ENCODE measurements at regions not wholly inside any gene's neighbourhood (a gene's known extent, or its start where the extent isn't known, plus 50 kb on each side); places are given as distances from the start of the nearest gene placed in this dataset.

DNA sequence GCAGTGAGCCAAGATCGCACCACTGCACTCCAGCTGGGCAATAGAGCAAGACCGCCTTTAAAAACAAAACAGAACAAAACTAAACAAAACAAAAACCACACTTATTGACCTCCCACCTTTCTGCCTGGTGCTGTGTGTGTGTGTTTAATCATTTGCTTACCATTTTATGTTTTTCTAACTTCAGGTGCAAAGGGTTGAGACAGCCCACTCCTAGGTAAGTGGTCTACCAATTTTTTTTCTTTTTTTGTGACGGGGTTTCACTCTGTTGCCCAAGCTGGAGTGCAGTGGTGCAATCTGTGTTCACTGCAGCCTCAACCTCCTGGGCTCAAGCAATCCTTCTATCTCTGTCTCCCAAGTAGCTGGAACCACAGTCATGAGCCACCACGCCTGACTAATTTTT, 65.8 kb downstream of the SALL1 start:
- 83% methylated on average over 2 of the region's 4 CpGs for WGBS (ENCODE audit: insufficient coverage)
- Mint-ChIP-seq H3K27me3 (ENCODE audit: low read depth in 2 of 2) (peaks cover 6 to 7% of the 10 kb centered on the region in 2 donors), H3K4me1 (no peaks in the 10 kb centered on the region), H3K4me3 (no peak overlapping the region), H3K36me3 (no peaks in the 10 kb centered on the region), H3K9me3 (peaks cover 0 to 2% of the 10 kb centered on the region in 2 donors), H3K27ac (no peak overlapping the region)
- no peaks in the 10 kb centered on the region for H3K4me1 ChIP-seq (ENCODE audit: control insufficient read depth, insufficient read depth, low read length)
- TF ChIP-seq, protein P1, sequence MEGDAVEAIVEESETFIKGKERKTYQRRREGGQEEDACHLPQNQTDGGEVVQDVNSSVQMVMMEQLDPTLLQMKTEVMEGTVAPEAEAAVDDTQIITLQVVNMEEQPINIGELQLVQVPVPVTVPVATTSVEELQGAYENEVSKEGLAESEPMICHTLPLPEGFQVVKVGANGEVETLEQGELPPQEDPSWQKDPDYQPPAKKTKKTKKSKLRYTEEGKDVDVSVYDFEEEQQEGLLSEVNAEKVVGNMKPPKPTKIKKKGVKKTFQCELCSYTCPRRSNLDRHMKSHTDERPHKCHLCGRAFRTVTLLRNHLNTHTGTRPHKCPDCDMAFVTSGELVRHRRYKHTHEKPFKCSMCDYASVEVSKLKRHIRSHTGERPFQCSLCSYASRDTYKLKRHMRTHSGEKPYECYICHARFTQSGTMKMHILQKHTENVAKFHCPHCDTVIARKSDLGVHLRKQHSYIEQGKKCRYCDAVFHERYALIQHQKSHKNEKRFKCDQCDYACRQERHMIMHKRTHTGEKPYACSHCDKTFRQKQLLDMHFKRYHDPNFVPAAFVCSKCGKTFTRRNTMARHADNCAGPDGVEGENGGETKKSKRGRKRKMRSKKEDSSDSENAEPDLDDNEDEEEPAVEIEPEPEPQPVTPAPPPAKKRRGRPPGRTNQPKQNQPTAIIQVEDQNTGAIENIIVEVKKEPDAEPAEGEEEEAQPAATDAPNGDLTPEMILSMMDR (IDR thresholded peaks at IDR 0.05) = no peak
- intact Hi-C loops (cut with micrococcal nuclease) = no loop called here
- H3K27me3 ChIP-seq (ENCODE audit: control insufficient read depth, insufficient read depth, low read length) = no peaks in the 10 kb centered on the region
- no peaks in the 10 kb centered on the region for H3K9me3 ChIP-seq (ENCODE audit: control insufficient read depth, insufficient read depth, low read length)
- no peak overlapping the region for H3K27ac ChIP-seq (ENCODE audit: low read length)
- no peak overlapping the region for H3K4me3 ChIP-seq (ENCODE audit: low read length)
- DNase-seq = no peak
- no peaks in the 10 kb centered on the region for H3K36me3 ChIP-seq (ENCODE audit: control insufficient read depth, insufficient read depth, low read length)
- no peak for ATAC-seq

DNA sequence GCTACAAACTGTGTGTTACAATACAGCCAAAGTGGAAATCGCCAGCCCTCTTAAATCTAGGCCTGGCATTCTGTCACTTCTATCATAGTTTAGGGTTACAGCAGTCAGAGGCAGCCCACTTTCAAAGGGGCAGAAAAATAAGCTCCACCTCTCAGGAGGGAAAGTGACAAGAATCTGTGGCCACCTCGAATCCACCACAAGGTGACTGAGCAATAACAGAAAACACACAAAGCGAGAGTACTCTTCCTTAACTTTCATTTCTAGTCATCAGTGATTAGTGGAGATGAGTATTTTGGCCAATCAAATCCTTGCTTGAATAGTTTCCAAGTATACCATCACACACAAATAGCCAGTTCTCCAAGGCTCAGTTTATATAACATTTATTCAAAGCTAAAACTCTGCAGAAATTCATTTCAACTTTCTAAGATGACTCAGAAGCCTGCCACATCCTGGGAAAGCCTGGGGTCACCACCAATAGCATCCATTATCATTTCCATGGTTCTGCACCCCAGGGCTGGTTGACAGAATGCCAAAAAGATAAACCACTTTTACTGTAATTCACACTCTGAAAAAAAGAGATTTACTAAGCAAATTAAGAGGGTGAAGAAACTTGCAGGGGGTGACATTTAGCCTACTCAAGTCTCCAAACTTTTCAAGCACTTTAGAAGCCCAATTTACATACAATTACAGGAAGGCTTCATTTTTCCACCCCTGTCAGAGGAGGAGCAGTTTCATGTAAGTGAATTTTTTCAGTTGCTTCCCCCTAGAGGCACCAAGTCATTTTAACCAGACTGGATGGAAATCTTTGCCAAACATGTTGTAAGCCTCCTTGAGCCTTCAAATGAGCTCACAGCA, 66.8 kb downstream of the SALL1 start:
- TF ChIP-seq, protein P1 (IDR thresholded peaks at IDR 0.05) = no peak
- DNase-seq (no peak), ATAC-seq (no peak)
- no peaks in the 10 kb centered on the region for H3K4me1 Mint-ChIP-seq
- Histone ChIP-seq H3K27ac (ENCODE audit: low read length) (no peak overlapping the region), H3K36me3 (ENCODE audit: control insufficient read depth, insufficient read depth, low read length) (no peaks in the 10 kb centered on the region), H3K4me1 (ENCODE audit: control insufficient read depth, insufficient read depth, low read length) (no peaks in the 10 kb centered on the region), H3K9me3 (ENCODE audit: control insufficient read depth, insufficient read depth, low read length) (no peaks in the 10 kb centered on the region), H3K27me3 (ENCODE audit: control insufficient read depth, insufficient read depth, low read length) (no peaks in the 10 kb centered on the region), H3K4me3 (ENCODE audit: low read length) (no peak overlapping the region)
- H3K27me3 Mint-ChIP-seq (ENCODE audit: low read depth in 2 of 2) = peaks cover 6 to 7% of the 10 kb centered on the region in 2 donors
- H3K4me3 Mint-ChIP-seq = no peak overlapping the region
- H3K27ac Mint-ChIP-seq = no peak overlapping the region
- no peaks in the 10 kb centered on the region for H3K36me3 Mint-ChIP-seq
- H3K9me3 Mint-ChIP-seq = peaks cover 0 to 2% of the 10 kb centered on the region in 2 donors
- WGBS (ENCODE audit: insufficient coverage) = 79% methylated on average over 2 of the region's 3 CpGs
- intact Hi-C loops (cut with micrococcal nuclease) = no loop called here

- intact Hi-C loops (cut with micrococcal nuclease) = no loop called here
- Mint-ChIP-seq H3K9me3 (no peaks in the 10 kb centered on the region), H3K4me1 (no peaks in the 10 kb centered on the region), H3K27ac (no peak overlapping the region), H3K4me3 (no peak overlapping the region), H3K27me3 (ENCODE audit: low read depth in 2 of 2) (peaks cover 3 to 8% of the 10 kb centered on the region in 2 donors), H3K36me3 (no peaks in the 10 kb centered on the region)
- Histone ChIP-seq H3K4me3 (ENCODE audit: low read length) (no peak overlapping the region), H3K4me1 (ENCODE audit: control insufficient read depth, insufficient read depth, low read length) (no peaks in the 10 kb centered on the region), H3K27me3 (ENCODE audit: control insufficient read depth, insufficient read depth, low read length) (no peaks in the 10 kb centered on the region), H3K27ac (ENCODE audit: low read length) (no peak overlapping the region), H3K36me3 (ENCODE audit: control insufficient read depth, insufficient read depth, low read length) (no peaks in the 10 kb centered on the region), H3K9me3 (ENCODE audit: control insufficient read depth, insufficient read depth, low read length) (no peaks in the 10 kb centered on the region)
- TF ChIP-seq, protein P1 (IDR thresholded peaks at IDR 0.05) = no peak
- ATAC-seq = no peak
- 58% methylated on average over 3 of the region's 4 CpGs for WGBS (ENCODE audit: insufficient coverage)
- DNase-seq = no peak
Observed at GRCh38 chr16:51072591-51072990, 78.5 kb downstream of the SALL1 start.

- TF ChIP-seq, protein P1 (IDR thresholded peaks at IDR 0.05) = no peak
- intact Hi-C loops (cut with micrococcal nuclease) = no loop called here
- Histone ChIP-seq H3K27ac (ENCODE audit: low read length) (no peak overlapping the region), H3K36me3 (ENCODE audit: control insufficient read depth, insufficient read depth, low read length) (no peaks in the 10 kb centered on the region), H3K4me3 (ENCODE audit: low read length) (no peak overlapping the region), H3K4me1 (ENCODE audit: control insufficient read depth, insufficient read depth, low read length) (no peaks in the 10 kb centered on the region), H3K27me3 (ENCODE audit: control insufficient read depth, insufficient read depth, low read length) (no peaks in the 10 kb centered on the region), H3K9me3 (ENCODE audit: control insufficient read depth, insufficient read depth, low read length) (no peaks in the 10 kb centered on the region)
- Mint-ChIP-seq H3K4me3 (no peak overlapping the region), H3K9me3 (no peaks in the 10 kb centered on the region), H3K27ac (no peak overlapping the region), H3K36me3 (no peaks in the 10 kb centered on the region), H3K4me1 (no peaks in the 10 kb centered on the region), H3K27me3 (ENCODE audit: low read depth in 2 of 2) (peaks cover 3 to 8% of the 10 kb centered on the region in 2 donors)
- WGBS (ENCODE audit: insufficient coverage) = 77% methylated on average over 9 of the region's 9 CpGs
- ATAC-seq (no peak), DNase-seq (no peak)
Observed at GRCh38 chr16:51071326-51071725, 79.7 kb downstream of the SALL1 start.
